GM12892 (cell line): ENCODE measurements at regions not wholly inside any gene's neighbourhood (a gene's known extent, or its start where the extent isn't known, plus 50 kb on each side); places are given as distances from the start of the nearest gene placed in this dataset.
"Not testable (repeated sequence)": the region's sequence is repeated elsewhere in the genome, so short reads cannot be mapped to it uniquely, and the experiment has no call there.

Experiments
- DNase-seq: peaks from one replicate; pipeline ENCODE4 v3.0.0; 2011; ENCODE audit not compliant: insufficient read length
- FAIRE-seq: peaks from 2 replicates; lab custom pipeline; 2011; peaks lifted over from hg19 to GRCh38; lab: Jason Lieb, UNC
- POLR2A ChIP-seq: IDR thresholded peaks from 2 replicates; pipeline ENCODE4 v1.6.1; 2011; ENCODE audit warnings: low read depth, low read length, control low read depth
- POLR2AphosphoS5 ChIP-seq: IDR thresholded peaks from 2 replicates; pipeline ENCODE4 v1.6.1; 2011; ENCODE audit warnings: low read depth, low read length, control low read depth
- TAF1 ChIP-seq: IDR thresholded peaks from 2 replicates; pipeline ENCODE4 v1.6.1; 2011; ENCODE audit warnings: low read depth, mild to moderate bottlenecking, control low read depth, low read length, borderline replicate concordance

- no peak for DNase-seq
- TF ChIP-seq POLR2AphosphoS5 = no peak
- TF ChIP-seq POLR2A = no peak
- no peak for TF ChIP-seq TAF1
- no peak for FAIRE-seq
Observed at GRCh38 chr1:5617546-5617945, 374.7 kb downstream of the NPHP4 start.

- TF ChIP-seq POLR2AphosphoS5 = no peak
- TF ChIP-seq POLR2A = no peak
- FAIRE-seq (no peak), DNase-seq (no peak)
Observed at GRCh38 chr1:5617179-5617520, 375.1 kb downstream of the NPHP4 start.

GRCh38 chr1:5616366-5617178 is 375.7 kb downstream of the NPHP4 start:
- FAIRE-seq (no peak), DNase-seq (no peak)
- TF ChIP-seq POLR2AphosphoS5 (no peak), POLR2A (no peak)

- no peak for FAIRE-seq
- TF ChIP-seq TAF1 (no peak), POLR2A (no peak), POLR2AphosphoS5 (no peak)
- no peak for DNase-seq
Observed at GRCh38 chr1:5615076-5615475, 377.1 kb downstream of the NPHP4 start.

GRCh38 chr1:5613900-5614299 is 378.3 kb downstream of the NPHP4 start:
- FAIRE-seq = no peak
- no peak for DNase-seq
- TF ChIP-seq TAF1 = no peak
- no peak for TF ChIP-seq POLR2A
- TF ChIP-seq POLR2AphosphoS5 = no peak

GRCh38 chr1:5611851-5612250 is 380.4 kb downstream of the NPHP4 start:
- no peak for FAIRE-seq
- DNase-seq = no peak
- TF ChIP-seq TAF1 (no peak), POLR2AphosphoS5 (no peak), POLR2A (no peak)

- FAIRE-seq = no peak
- DNase-seq = no peak
- no peak for TF ChIP-seq POLR2A
- no peak for TF ChIP-seq TAF1
- TF ChIP-seq POLR2AphosphoS5 = no peak
Observed at GRCh38 chr1:5611431-5611830, 380.8 kb downstream of the NPHP4 start.

- FAIRE-seq = no peak
- no peak for TF ChIP-seq POLR2AphosphoS5
- no peak for DNase-seq
Observed at GRCh38 chr1:5610432-5610831, 381.8 kb downstream of the NPHP4 start.

- DNase-seq = no peak
- TF ChIP-seq POLR2AphosphoS5 (no peak), TAF1 (no peak), POLR2A (no peak)
- FAIRE-seq = no peak
Observed at GRCh38 chr1:5603353-5604104, 388.7 kb downstream of the NPHP4 start.

GRCh38 chr1:5602718-5603117 is 389.5 kb downstream of the NPHP4 start:
- DNase-seq, FAIRE-seq: not testable (repeated sequence)

- no peak for FAIRE-seq
- DNase-seq = no peak
- TF ChIP-seq POLR2A (no peak), TAF1 (no peak), POLR2AphosphoS5 (no peak)
Observed at GRCh38 chr1:5601516-5601915, 390.7 kb downstream of the NPHP4 start.

GRCh38 chr1:5599541-5599940 is 392.7 kb downstream of the NPHP4 start:
- TF ChIP-seq POLR2A = no peak
- no peak for TF ChIP-seq POLR2AphosphoS5
- no peak for TF ChIP-seq TAF1
- FAIRE-seq (no peak), DNase-seq (no peak)
